Ascending aorta (tissue), 2 donors: ENCODE measurements at regions not wholly inside any gene's neighbourhood (a gene's known extent, or its start where the extent isn't known, plus 50 kb on each side); places are given as distances from the start of the nearest gene placed in this dataset.

Experiments
- DNase-seq, 2 donors: peaks; one replicate each; pipeline ENCODE4 v3.0.0-alpha.2; 2019; ENCODE audit warnings: low spot score in 2 of 2
- H3K27ac ChIP-seq, 2 donors: fragments of 200-600 bp; sonication (generic); one replicate each; pipeline ENCODE4 v1.5.1; 2016 to 2017; ENCODE audit warnings: mild to moderate bottlenecking in 1 of 2
- H3K27me3 ChIP-seq: fragments of 200-600 bp; sonication (generic); one replicate; pipeline ENCODE4 v1.5.1; 2017
- H3K36me3 ChIP-seq, 2 donors: fragments of 200-600 bp; sonication (generic); one replicate each; pipeline ENCODE4 v1.5.1; 2016
- H3K4me1 ChIP-seq, 2 donors: fragments of 200-600 bp; sonication (generic); one replicate each; pipeline ENCODE4 v1.5.1; 2016 to 2017; ENCODE audit warnings: mild to moderate bottlenecking in 1 of 2
- H3K4me3 ChIP-seq, 2 donors: fragments of 200-600 bp; sonication (generic); one replicate each; pipeline ENCODE4 v1.5.1; 2016 to 2017; ENCODE audit warnings: mild to moderate bottlenecking in 1 of 2
- H3K9me3 ChIP-seq, 2 donors: fragments of 200-600 bp; sonication (generic); one replicate each; pipeline ENCODE4 v1.5.1; 2016
- intact Hi-C: fragments of 100-400 bp; cut with DNase I; formaldehyde crosslinking; loops from one replicate; pipeline ENCODE4 v1.15.1; 2023
- TF ChIP-seq, protein P1 (sequence below), 3 experiments: fragments of 200-600 bp in 2 of 3; fragments of 450-650 bp in 1 of 3; sonication (generic) in 2 of 3; IDR thresholded peaks; one replicate each; pipeline ENCODE4 v1.5.1; 2016 to 2019; ENCODE audit warnings: antibody characterized with exemption in 3 of 3, mild to moderate bottlenecking in 1 of 3, moderate library complexity in 1 of 3

DNA sequence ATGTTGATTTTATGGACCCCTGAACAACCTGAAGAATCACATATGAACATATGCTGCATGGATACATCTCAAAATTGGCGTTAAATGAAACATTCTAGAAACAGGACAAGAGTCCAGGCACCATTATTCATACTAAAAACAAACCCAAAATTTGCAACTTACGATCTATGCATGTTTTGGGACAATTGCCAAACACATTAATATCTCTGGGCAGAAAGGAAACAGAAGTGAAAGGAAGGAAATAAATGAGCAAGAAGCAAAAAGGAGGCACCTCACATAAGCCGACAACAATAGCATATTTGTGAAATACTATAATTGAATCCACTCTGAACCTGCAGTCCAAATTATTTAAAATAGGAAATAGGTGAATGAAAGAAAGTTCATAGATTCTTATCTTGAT is 1505.3 kb downstream of the AACS start:
- no peaks in the 10 kb centered on the region for H3K4me1 ChIP-seq
- intact Hi-C loops = no loop called here
- H3K4me3 ChIP-seq = no peak overlapping the region
- no peak for DNase-seq
- H3K27ac ChIP-seq = no peak overlapping the region
- no peaks in the 10 kb centered on the region for H3K9me3 ChIP-seq
- H3K36me3 ChIP-seq = no peaks in the 10 kb centered on the region
- no peaks in the 10 kb centered on the region for H3K27me3 ChIP-seq
- TF ChIP-seq, protein P1, sequence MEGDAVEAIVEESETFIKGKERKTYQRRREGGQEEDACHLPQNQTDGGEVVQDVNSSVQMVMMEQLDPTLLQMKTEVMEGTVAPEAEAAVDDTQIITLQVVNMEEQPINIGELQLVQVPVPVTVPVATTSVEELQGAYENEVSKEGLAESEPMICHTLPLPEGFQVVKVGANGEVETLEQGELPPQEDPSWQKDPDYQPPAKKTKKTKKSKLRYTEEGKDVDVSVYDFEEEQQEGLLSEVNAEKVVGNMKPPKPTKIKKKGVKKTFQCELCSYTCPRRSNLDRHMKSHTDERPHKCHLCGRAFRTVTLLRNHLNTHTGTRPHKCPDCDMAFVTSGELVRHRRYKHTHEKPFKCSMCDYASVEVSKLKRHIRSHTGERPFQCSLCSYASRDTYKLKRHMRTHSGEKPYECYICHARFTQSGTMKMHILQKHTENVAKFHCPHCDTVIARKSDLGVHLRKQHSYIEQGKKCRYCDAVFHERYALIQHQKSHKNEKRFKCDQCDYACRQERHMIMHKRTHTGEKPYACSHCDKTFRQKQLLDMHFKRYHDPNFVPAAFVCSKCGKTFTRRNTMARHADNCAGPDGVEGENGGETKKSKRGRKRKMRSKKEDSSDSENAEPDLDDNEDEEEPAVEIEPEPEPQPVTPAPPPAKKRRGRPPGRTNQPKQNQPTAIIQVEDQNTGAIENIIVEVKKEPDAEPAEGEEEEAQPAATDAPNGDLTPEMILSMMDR (IDR thresholded peaks at IDR 0.05) = no peak

DNA sequence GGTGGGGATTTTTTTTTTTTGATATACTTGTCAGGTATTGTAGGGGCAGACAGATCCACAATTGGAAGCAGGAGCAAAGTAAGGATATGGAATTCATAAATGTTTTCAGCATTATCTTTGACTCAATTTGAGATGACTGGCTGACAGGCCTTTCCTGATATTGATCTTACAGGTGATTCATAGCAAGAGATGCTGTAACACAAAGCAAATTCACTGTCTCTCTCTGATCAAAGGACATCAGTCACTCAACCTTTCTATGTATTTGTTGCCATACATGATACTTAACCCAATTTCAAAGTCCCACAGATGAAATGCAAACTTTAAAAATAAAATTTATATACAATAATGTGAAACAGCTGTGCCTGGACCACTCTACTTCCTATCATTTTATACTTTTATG is 1506.9 kb downstream of the AACS start:
- no peaks in the 10 kb centered on the region for H3K27me3 ChIP-seq
- no peaks in the 10 kb centered on the region for H3K4me1 ChIP-seq
- TF ChIP-seq, protein P1 (IDR thresholded peaks at IDR 0.05) = no peak
- no peaks in the 10 kb centered on the region for H3K36me3 ChIP-seq
- H3K27ac ChIP-seq = no peak overlapping the region
- no peaks in the 10 kb centered on the region for H3K9me3 ChIP-seq
- intact Hi-C loops = no loop called here
- no peak for DNase-seq
- H3K4me3 ChIP-seq = no peak overlapping the region

DNA sequence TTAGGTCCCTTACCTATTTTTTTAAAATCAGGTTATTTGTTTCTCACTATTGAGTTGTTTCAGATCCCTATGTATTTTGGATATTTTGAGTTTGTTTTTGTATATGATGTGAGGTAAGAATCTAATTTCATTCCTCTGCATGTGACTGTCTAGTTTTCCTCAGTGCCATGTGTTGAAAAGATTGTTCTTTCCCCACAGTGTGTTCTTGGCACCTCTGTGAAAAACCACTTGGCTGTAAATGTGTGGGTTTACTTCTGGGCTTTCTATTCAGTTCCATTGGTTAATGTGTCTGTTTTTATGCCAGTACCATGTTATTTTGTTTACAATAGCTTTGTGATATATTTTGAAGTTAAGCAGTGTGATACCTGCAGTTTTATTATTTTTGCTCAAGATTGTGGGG is 1516.4 kb downstream of the AACS start:
- Histone ChIP-seq H3K36me3 (no peaks in the 10 kb centered on the region), H3K27ac (no peak overlapping the region), H3K4me1 (no peaks in the 10 kb centered on the region), H3K27me3 (no peaks in the 10 kb centered on the region), H3K9me3 (no peaks in the 10 kb centered on the region), H3K4me3 (no peak overlapping the region)
- intact Hi-C loops = no loop called here
- no peak for DNase-seq
- TF ChIP-seq, protein P1 (IDR thresholded peaks at IDR 0.05) = no peak

DNA sequence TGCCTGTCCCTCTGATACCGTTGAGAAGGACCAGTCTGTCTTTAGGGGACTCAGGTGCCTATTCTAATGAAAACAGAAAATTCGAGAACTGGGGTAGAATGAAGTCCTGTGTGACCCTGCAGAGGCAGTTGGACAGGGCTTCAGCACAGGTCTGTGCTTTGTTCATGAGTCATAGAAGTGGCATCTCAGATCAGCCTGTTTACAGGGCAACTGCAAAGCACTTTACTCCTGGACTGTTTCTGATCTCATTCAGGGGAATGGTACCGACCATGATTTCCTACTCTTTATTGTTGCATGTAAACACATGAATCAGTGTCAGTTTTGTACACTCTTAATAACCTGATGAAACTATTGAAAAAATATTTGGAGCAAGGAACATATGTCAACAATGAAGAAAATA is 1517.0 kb downstream of the AACS start:
- TF ChIP-seq, protein P1 (IDR thresholded peaks at IDR 0.05) = no peak
- DNase-seq = no peak
- H3K27ac ChIP-seq = no peak overlapping the region
- H3K4me1 ChIP-seq = no peaks in the 10 kb centered on the region
- H3K4me3 ChIP-seq = no peak overlapping the region
- H3K27me3 ChIP-seq = no peaks in the 10 kb centered on the region
- no peaks in the 10 kb centered on the region for H3K9me3 ChIP-seq
- no peaks in the 10 kb centered on the region for H3K36me3 ChIP-seq
- intact Hi-C loops = no loop called here

DNA sequence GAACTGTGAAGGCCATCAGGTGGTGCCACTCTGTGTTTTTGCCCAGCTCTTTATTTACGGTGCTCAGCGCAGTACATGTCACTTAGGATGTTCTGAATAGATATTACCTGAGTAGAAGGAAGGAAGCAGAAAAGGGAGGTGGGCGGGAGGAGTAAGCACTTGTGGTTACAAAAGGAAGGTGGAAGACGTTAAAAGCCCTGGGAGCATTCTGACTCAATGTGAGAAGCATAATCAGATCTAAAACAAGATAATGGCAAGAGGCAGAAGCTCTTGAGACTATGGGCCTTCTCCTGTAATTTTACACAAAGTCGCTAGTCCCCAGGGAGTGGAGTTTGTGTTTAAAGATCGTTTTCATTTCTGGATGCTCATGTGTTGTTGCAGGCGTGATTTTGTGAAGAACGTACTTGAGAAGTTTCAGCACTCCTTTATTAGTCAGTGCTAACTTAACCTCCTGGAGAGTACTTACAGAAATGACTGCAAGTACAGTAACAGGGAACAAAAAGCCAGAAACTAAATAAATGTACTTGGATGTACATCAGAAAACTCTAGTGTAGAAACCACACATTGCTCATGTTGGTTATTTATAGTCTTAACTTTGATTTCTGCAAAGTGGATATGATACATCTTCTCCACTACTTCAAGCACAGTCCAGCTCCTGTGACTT is 1523.5 kb downstream of the AACS start:
- no peaks in the 10 kb centered on the region for H3K36me3 ChIP-seq
- TF ChIP-seq, protein P1 (IDR thresholded peaks at IDR 0.05) = no peak
- no peaks in the 10 kb centered on the region for H3K27me3 ChIP-seq
- no peaks in the 10 kb centered on the region for H3K4me1 ChIP-seq
- H3K9me3 ChIP-seq = no peaks in the 10 kb centered on the region
- no peak overlapping the region for H3K27ac ChIP-seq
- no peak overlapping the region for H3K4me3 ChIP-seq
- intact Hi-C loops = no loop called here
- DNase-seq = no peak

DNA sequence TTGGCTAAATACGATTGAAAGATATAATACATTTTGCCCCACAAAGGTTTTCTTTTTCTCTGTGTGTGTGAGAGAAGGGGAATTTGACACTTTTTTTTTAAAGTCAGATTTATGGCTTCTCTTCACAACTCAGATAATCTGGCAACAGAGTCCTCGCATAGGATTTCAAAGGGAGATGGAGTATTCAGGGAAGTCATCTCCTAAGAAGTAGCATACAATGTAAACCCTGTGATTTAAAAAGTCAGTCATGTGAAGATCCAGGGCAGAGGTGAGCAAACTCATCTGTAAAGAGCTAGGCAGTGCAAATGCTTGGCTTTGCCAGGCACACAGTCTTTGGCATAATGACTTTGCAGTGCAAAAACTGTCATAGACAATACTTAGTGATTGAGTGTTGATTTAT is 1526.3 kb downstream of the AACS start:
- no peak for DNase-seq
- TF ChIP-seq, protein P1 (IDR thresholded peaks at IDR 0.05) = no peak
- Histone ChIP-seq H3K4me3 (no peak overlapping the region), H3K9me3 (no peaks in the 10 kb centered on the region), H3K36me3 (no peaks in the 10 kb centered on the region), H3K4me1 (no peaks in the 10 kb centered on the region), H3K27me3 (no peaks in the 10 kb centered on the region), H3K27ac (no peak overlapping the region)
- intact Hi-C loops = no loop called here
